DLD1 (cell line): ENCODE measurements at regions not wholly inside any gene's neighbourhood (a gene's known extent, or its start where the extent isn't known, plus 50 kb on each side); places are given as distances from the start of the nearest gene placed in this dataset.

Experiments used
- in situ Hi-C: cut with HindIII; loops from 2 replicates; pipeline ENCODE4 v1.10.0; 2017; ENCODE audit warnings: low sequenced_read_pairs

- in situ Hi-C loops, result no loop called here
These were observed 206.4 kb upstream of the LYPLAL1 start for GRCh38 chr1:218967254-218967653.

DNA sequence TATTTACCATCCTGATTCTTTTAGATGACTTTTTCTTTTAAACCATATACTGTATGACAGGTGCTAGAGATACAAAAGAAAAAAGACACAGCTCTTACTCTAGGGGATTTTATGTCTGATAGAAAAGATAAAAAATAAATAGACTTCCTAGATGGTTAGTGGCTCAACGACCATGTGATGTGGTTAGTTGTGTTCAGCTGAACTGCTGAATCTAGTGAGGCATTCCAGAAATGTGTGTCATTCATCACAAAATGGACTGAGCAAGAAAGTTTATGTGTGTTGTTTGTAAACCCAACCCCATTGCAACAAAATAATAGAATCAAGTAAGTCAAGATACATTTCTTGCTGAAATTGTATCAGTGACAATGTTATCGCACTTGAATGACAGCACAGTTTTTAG is 205.8 kb upstream of the LYPLAL1 start:
- in situ Hi-C loops, result no loop called here

DNA sequence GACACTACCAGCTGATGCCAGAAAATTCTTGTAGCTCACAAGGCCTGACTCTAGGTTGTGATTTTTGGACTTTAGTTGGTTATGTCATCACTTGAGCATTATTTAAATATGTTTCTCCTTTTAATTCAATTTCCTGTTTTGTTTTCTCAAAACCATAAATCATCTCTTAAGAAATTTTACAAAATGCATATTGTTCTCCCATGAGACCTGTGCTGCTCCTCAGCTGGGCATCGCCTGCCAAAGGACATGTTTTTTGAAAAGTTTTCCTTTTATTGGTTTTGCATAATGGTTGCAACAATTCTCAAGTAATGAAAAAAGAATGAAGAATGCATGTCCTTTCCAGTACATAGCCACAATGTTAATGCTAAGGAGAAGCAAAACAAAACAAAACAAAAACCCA is 204.7 kb upstream of the LYPLAL1 start:
- in situ Hi-C loops, result no loop called here

- in situ Hi-C loops, result no loop called here
These were observed 203.2 kb upstream of the LYPLAL1 start for GRCh38 chr1:218970397-218970990.

- in situ Hi-C loops, result no loop called here
These were observed 202.5 kb upstream of the LYPLAL1 start for GRCh38 chr1:218971156-218971555.

DNA sequence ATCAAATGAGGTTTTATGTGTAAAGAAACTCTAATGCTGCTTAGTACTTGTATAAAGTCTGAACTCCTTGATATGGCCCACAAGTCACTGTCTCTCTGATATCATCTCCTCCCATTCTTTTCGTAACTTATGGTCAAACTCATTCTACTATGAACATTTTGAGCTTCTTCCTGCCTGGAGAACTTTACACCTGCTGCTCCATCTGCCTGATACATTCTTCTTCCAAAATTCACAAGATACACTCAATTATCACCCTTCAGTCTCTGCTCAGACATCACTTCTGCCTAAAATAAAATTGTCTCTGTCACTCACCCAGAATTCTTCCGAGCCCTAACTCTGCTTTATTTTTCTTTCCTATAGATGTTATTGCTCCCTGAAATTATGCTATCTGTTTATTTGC is 192.8 kb upstream of the LYPLAL1 start:
- in situ Hi-C loops, result no loop called here

DNA sequence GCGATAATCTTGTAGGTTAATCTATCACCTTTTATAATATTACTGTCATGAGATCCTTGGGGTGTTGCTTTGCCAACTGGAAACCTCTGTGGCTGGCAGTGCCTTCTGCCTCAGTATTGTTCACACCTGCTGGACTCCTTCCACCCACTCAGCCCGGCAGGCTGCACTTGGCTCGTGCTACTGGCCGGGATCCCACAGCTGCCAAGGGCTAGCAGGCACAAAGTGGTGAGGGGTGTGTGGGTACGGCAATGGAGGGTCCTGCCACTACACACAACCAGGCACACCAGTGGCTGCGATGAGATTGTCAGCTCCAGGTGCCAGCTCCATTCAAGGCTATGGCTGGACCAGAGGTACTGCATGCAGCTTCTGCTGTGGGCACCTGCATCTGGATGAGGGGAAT is 191.2 kb upstream of the LYPLAL1 start:
- in situ Hi-C loops, result no loop called here

GRCh38 chr1:218983433-218983832 is 190.2 kb upstream of the LYPLAL1 start:
- in situ Hi-C loops, result no loop called here

- in situ Hi-C loops, result no loop called here
These were observed 189.8 kb upstream of the LYPLAL1 start for GRCh38 chr1:218983848-218984247.

GRCh38 chr1:218985424-218985984 is 188.2 kb upstream of the LYPLAL1 start:
- in situ Hi-C loops, result no loop called here

- in situ Hi-C loops, result no loop called here
These were observed 186.9 kb upstream of the LYPLAL1 start for GRCh38 chr1:218986816-218987215.

- in situ Hi-C loops, result no loop called here
These were observed 183.7 kb upstream of the LYPLAL1 start for GRCh38 chr1:218990019-218990418.

DNA sequence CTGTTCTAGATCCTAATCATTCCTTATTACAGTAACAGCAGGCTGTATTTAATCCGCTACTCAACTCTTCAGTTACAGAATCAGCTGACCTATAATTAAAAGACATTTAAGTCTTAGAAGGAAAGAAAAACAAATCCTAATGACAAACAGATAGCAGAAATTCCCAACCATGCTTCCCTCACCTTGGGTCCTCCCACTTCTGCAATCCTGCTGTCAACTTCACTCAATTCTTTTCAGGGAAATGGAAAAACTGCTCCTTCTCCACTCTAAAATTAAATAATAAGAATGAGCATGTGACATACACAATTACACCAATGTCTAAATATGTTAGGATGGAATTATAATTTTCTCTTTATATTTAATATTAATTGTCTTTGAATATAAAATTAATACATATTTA is 182.6 kb upstream of the LYPLAL1 start:
- in situ Hi-C loops, result no loop called here

DNA sequence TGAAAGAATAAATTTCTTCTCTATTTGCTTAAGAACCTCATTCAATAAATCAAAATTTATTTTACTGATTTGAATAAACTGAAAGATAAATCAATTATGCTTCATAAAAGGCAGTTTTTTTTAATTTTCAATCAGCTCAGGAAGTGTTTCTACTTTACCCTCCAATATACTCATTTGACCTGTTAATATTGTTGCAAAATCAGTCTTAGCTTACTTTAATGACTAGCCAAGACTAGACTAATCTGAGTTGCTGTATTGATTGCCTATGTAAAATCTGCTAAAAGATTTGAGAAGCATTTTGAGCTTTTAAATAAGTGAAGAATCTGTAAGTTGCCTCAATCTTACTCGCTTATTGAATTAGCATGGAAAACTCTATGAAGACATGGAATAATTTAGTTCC is 179.1 kb upstream of the LYPLAL1 start:
- in situ Hi-C loops, result no loop called here

- in situ Hi-C loops, result no loop called here
These were observed 178.5 kb upstream of the LYPLAL1 start for GRCh38 chr1:218995091-218995665.

- in situ Hi-C loops, result no loop called here
These were observed 177.3 kb upstream of the LYPLAL1 start for GRCh38 chr1:218996362-218996761.

DNA sequence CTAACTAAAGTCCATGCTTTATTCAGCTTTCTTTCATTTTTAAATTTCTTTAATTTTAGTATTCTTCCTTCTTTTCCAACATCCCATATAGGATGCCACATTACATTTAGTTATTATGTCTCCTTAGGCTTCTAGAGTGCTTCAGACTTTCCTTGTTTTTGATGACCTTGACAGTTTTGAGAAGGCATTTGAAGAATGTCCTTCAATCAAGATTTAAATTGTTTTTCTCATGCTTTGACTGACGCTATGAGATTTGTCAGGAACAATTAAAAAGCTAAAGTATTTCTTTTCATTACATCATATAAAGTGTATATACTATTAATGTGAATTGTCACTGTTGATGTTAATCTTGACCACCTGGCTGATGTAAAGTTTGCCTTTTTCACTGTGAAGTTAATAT is 173.7 kb upstream of the LYPLAL1 start:
- in situ Hi-C loops, result no loop called here

DNA sequence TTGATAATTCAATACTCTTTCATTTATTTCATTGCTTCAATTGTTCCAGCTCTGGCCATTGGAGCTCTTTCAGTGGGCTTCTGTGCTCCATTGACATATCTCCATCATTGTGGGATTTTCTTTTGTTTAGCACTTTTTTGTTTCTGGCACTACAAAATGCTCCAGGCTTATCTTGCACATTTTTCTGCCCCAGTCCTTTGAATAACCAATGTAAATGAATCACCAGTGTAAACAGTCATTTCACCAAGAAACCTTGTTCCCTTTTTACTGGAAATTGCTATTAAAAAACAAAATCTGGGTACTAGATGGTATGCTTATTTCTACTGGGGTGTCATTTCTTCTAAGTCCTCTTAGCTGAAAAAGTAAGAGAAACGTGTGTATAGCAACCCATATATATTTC is 173.0 kb upstream of the LYPLAL1 start:
- in situ Hi-C loops, result no loop called here

DNA sequence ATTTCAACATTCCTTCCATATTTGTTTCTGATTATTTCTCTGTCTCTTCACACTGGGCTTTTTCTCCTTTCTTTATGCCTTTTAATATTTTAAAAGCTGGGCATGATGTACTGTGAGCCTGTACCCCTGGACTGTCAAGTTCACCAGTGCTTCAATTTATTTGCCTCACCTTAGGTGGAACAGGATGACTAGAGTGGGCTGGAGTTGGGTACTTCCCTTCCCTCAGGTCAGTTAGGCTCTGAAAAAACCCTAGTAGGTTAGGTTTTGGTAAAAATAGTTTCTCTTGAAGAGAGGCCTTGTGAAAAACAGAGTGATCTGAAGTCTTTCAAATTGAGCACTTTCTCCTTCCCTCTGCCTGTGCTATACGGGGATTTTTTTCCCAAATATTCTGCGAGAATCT is 163.0 kb upstream of the LYPLAL1 start:
- in situ Hi-C loops, result loop anchor here (10.0 kb wide), 1 partner anchor 554 kb away; no protein-coding TSS in a partner anchor

- in situ Hi-C loops, result no loop called here
These were observed 153.3 kb upstream of the LYPLAL1 start for GRCh38 chr1:219020386-219020785.

GRCh38 chr1:219020846-219021245 is 152.8 kb upstream of the LYPLAL1 start:
- in situ Hi-C loops, result no loop called here

DNA sequence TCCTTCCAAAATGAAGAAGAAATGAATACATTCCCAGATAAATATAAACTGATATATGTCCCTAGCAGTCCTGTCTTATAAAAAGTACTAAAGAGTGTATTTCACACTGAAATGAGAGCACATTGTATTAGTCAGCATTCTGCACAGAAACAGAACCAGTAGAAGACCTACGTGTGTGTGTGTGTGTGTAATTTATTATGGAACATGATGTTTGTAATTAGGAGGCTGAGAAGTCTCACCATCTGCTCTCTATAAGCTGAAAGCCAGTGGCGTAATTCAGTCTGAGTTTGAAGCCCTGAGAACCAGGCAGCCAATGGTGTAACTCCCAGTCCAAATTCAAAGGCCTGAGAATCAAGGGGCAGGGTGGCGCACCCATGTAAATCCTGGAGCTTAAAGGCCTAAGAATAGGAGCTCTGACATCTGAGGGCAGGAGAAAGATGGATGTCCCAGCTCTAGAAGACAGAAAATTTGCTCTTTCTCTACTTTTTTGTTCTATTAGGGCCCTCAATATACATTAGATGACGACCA is 146.5 kb upstream of the LYPLAL1 start:
- in situ Hi-C loops, result no loop called here
